GM12892 (cell line): ENCODE measurements at regions not wholly inside any gene's neighbourhood (a gene's known extent, or its start where the extent isn't known, plus 50 kb on each side); places are given as distances from the start of the nearest gene placed in this dataset.

Experiments
- DNase-seq: peaks from one replicate; pipeline ENCODE4 v3.0.0; 2011; ENCODE audit not compliant: insufficient read length
- FAIRE-seq: peaks from 2 replicates; lab custom pipeline; 2011; peaks lifted over from hg19 to GRCh38; lab: Jason Lieb, UNC
- POLR2A ChIP-seq: IDR thresholded peaks from 2 replicates; pipeline ENCODE4 v1.6.1; 2011; ENCODE audit warnings: low read depth, low read length, control low read depth
- POLR2AphosphoS5 ChIP-seq: IDR thresholded peaks from 2 replicates; pipeline ENCODE4 v1.6.1; 2011; ENCODE audit warnings: low read depth, low read length, control low read depth
- TAF1 ChIP-seq: IDR thresholded peaks from 2 replicates; pipeline ENCODE4 v1.6.1; 2011; ENCODE audit warnings: low read depth, mild to moderate bottlenecking, control low read depth, low read length, borderline replicate concordance

DNA sequence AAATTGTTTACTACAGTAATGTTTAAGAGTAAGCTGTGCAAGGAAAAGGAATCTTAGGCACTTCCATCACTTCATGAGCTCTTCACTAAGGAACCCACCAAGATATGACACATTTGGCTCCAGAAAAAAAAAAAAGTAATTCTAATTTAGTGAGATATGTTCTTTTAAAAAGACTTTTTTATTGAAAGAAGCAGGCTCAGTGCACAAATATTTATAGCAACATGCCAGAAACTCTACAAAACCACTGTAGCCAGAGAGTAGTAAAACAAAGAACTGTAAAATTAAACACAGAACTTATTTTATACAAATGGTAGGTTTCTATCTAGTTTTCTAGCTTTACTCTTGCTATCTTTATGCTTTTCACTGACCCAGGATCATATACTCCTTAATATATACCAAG is 434.6 kb upstream of the ADGRL2 start:
- no peak for DNase-seq
- FAIRE-seq = no peak
- TF ChIP-seq POLR2AphosphoS5 = no peak
- TF ChIP-seq TAF1 = no peak
- TF ChIP-seq POLR2A = no peak

DNA sequence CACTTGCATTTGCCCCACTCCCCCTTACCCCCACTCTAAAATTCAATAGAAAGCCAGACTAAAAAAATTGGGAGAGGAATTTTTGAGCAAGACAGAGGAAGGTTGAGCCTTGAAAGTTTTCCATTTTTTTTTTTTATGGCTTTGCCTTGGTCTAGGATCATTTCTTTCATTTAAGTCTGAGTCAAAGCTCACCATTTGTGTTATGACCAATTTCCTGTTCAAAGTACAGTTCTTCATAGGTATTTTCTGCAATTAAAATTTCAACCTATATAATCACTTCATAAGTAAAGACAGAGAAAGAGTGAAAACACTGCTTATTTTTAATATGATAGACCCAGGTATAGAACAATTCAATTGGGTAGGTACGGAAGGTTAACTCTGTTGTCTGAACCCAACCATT is 436.6 kb upstream of the ADGRL2 start:
- no peak for DNase-seq
- no peak for FAIRE-seq
- TF ChIP-seq POLR2A = no peak
- no peak for TF ChIP-seq POLR2AphosphoS5
- TF ChIP-seq TAF1 = no peak

DNA sequence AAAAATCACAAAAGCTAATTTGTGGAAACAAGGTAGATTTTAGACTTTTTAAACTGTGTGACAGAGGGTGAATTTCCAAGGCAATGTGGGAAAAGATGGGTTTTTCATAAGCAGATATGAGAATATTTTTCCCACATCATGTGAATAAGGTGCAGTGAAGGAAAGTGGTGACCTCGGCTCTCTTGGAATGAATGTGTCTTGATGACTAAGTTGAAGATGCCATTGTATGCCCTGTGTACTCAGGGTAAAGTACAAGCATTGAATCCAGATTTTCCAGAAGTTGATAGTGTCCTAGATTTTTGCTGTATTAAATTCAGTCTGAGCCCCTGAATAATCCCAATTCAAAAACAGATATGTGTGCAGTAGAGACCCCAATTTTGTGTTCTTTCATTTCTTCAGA is 442.6 kb upstream of the ADGRL2 start:
- TF ChIP-seq POLR2AphosphoS5 (no peak), POLR2A (no peak), TAF1 (no peak)
- DNase-seq (no peak), FAIRE-seq (no peak)

DNA sequence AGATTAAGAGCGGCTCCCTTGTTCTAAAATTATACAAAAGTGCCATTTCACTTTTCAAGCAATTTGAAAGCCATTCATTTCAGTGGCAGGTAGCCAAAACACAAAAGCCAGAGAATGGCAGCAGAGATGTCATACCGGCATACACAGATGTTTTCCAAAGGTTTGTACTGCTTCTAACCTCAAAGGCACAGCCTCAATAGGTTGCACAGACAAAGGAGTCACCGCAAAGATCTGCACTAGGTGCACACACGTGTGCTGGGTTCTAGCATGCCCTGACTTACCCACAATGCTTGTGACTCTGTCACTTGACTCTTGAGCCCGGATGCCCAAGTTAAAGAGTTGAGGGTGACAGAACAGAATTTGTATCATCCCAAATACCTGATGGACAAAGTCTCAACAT is 448.9 kb upstream of the ADGRL2 start:
- FAIRE-seq = no peak
- TF ChIP-seq POLR2AphosphoS5 = no peak
- TF ChIP-seq TAF1 = no peak
- no peak for TF ChIP-seq POLR2A
- no peak for DNase-seq

DNA sequence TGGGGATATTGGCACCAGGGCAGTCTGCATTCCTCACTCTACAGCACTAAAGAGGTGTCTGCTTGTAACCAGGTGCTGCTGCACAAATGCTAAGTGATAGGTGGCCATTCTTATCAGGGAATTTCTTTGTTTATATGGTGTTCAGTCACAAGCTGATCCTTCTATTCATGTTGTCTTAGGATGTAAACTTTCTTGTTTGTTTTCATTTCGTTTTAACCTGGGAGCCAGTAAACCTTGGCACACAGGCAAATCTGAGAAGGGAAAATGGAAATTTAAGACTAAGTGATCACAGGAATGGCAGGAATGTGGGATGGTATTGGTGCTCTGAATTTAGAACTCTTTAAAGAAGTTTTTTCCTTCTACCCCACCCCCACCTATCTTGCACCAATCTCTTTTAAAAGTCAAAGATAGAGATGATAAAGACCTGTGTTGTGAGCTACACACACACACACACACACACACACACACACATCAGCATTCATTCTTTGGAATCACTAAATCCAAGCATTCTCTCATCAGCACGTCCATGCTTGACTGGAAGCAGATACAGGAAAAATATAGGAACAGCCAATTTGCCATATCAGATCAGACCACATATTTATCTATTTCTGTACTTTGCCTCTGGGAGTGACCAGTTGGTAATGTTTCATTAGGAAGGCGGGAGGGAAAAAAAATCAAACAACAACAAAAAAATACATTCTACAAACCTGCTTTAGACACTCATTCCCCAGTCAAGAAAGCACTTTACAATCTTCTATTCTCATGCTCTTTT is 451.4 kb upstream of the ADGRL2 start:
- DNase-seq (no peak), FAIRE-seq (no peak)
- no peak for TF ChIP-seq POLR2A
- TF ChIP-seq TAF1 = no peak

DNA sequence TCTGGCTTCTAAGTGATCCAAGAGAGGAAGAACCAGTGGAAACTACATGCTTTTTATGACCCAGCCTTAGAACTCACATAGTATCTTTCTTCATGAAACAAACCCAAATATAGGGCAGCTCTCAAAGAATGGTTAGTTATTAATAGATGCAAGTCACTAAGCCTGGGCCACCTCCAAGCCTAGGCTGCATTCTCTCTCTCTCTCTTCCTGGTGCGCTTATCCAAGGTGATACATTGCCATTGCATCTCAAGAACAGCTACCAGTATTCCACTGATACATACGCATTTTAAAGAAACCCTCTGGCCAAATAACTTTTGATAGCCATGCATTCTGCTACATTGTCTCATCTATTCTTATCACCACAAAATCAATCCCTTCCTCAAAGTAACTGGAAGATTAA is 455.6 kb upstream of the ADGRL2 start:
- DNase-seq = no peak
- no peak for FAIRE-seq
- TF ChIP-seq POLR2AphosphoS5 (no peak), TAF1 (no peak)

DNA sequence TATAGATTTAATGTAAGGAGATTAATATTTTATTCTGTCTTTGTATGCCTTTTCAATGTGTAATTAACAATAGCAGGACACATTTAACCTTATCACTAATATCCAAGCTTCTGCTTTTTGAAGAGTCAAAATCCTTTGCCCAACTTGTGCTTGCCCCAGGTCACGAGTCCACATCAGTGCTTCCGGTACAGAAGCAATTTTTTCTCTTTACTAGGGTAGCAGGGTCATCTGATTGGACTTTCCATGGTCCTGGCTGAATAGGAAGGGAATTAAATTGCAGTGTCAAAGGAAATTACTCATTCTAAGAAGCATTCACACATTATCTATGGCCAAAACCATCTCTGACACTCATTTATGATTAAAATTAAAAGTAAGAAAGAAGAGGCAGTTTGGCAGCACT is 460.5 kb upstream of the ADGRL2 start:
- DNase-seq (no peak), FAIRE-seq (no peak)
- no peak for TF ChIP-seq POLR2A
- TF ChIP-seq TAF1 = no peak
- no peak for TF ChIP-seq POLR2AphosphoS5

DNA sequence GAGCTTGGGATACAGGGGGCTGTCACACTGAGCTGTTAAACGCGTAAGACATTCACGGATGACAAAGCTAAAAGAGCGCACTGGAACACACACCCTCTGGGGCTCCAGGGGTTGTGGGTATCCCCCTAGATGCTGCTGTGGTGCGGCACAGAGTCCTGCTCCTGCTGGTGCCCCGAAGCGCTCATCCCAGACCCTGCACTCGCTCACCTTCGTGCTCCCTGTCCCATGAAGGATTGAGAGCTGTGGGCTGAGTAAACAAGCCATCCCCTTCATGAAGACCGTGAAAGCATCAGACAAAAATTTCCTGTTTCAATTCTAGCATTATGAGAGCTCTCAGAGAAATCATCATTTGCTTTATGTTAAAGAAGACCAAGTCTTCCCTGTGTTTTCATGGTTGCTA is 463.5 kb upstream of the ADGRL2 start:
- no peak for TF ChIP-seq POLR2AphosphoS5
- TF ChIP-seq TAF1 = no peak
- TF ChIP-seq POLR2A = no peak
- DNase-seq = no peak
- FAIRE-seq = no peak

DNA sequence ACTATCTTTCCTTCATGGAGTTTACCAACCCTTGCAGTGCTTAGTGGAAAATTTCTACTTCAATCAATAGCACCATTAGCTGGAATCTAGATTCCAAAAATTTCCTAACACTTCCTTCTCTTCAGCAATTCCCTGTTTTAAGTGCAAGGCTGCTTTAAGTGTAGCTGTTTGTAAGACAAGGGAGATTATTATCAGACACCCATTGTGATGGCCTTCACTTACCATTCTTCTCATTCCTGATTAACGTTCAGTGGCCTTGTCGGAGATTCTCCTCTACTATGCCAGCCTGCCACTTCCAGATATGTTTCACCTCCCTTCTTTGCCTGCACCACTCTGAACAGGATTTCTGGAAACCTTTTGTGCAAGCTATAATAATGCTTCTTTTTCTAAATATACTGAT is 464.9 kb upstream of the ADGRL2 start:
- no peak for FAIRE-seq
- no peak for DNase-seq
- TF ChIP-seq TAF1 (no peak), POLR2A (no peak), POLR2AphosphoS5 (no peak)

DNA sequence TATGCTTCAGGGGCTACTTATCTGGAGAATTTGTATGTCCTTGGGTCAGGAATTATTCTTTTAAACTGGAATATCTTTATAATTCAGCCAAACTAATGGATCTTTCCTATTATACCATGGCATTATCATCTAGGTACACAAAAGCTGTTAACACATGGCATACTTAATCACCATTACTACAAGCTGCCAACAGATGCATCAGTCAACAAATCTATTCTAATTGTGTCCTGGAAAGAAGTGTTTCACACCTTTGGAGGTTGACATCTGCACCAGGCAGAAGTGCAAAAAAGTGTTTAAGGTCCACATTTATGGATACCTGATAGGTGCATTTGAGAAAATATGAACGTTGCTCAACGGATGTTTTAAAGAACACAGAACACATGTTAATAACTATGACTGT is 470.2 kb upstream of the ADGRL2 start:
- no peak for TF ChIP-seq POLR2A
- TF ChIP-seq POLR2AphosphoS5 = no peak
- TF ChIP-seq TAF1 = no peak
- DNase-seq (no peak), FAIRE-seq (no peak)

DNA sequence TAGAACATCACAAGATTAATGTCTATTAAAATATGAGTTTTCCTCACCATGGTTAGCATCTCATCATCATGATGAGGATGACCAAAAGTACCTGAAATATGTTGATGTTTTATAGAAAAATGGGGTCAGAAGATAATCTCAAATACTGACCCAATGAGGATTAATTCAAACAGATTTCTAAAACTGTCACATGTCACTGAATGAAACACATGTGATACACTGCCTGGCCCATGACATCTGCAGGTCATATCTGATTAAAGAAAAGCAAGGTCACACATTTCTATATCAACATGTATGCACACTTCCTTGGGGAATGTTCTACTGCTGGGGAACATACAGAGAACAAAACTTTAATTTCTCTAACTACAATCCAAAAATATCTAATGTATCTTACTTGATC is 470.6 kb upstream of the ADGRL2 start:
- DNase-seq = no peak
- no peak for FAIRE-seq
- TF ChIP-seq TAF1 (no peak), POLR2AphosphoS5 (no peak), POLR2A (no peak)

DNA sequence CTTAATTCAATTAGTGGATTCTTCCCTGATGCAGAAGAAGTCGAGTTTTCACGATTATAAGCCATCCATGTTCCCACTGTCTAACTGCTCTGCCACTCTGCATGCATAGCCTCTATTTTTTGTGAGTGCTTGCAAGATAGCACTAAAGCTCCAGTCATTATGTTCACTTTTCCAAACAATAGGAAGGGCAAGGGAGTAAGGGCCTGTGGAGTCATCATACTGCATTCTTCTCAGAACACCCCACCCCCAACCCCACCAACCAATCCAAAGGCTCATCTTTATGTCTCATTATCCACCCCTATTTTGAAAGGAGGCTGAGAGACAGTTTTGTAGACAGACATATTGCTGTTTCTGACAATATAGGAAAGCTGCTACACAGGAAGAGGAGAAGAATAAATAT is 471.7 kb upstream of the ADGRL2 start:
- FAIRE-seq (no peak), DNase-seq (no peak)
- TF ChIP-seq POLR2AphosphoS5 = no peak
